Neural progenitor cell (in vitro differentiated cells): ENCODE measurements at regions not wholly inside any gene's neighbourhood (a gene's known extent, or its start where the extent isn't known, plus 50 kb on each side); places are given as distances from the start of the nearest gene placed in this dataset.

Experiments
- EZH2 ChIP-seq: fragments of 200-600 bp; sonication (generic); IDR thresholded peaks from 2 replicates; pipeline ENCODE4 v1.6.1; 2017; ENCODE audit warnings: antibody characterized with exemption, mild to moderate bottlenecking, moderate library complexity
- EZH2phosphoT487 ChIP-seq: fragments of 200-600 bp; sonication (generic); IDR thresholded peaks from 2 replicates; pipeline ENCODE4 v1.6.1; 2017; ENCODE audit warnings: antibody characterized with exemption
- TF ChIP-seq, protein P1 (sequence below): fragments of 200-600 bp; sonication (generic); IDR thresholded peaks from 2 replicates; pipeline ENCODE4 v1.5.1; 2017; ENCODE audit warnings: antibody characterized with exemption, mild to moderate bottlenecking

DNA sequence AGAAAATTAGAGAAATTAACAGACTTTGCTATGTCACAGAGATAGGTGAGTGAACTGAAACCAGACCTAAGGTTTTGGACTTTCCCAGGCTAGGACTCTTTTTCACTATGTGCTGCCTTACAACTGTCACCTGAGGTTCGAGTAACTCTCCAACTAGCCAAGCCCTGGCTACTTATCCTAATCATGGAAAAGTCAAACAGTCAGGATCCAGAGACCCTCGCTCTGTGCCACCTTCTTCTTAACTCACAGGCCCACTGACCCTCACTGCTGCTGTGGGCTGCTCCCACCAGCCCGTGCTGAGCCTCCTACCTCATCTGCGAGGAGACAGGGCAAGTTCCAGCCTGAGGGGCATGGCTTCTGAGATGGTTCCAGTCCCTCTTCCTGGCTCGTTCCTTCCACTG is 211.4 kb upstream of the KLF14 start:
- TF ChIP-seq, protein P1, sequence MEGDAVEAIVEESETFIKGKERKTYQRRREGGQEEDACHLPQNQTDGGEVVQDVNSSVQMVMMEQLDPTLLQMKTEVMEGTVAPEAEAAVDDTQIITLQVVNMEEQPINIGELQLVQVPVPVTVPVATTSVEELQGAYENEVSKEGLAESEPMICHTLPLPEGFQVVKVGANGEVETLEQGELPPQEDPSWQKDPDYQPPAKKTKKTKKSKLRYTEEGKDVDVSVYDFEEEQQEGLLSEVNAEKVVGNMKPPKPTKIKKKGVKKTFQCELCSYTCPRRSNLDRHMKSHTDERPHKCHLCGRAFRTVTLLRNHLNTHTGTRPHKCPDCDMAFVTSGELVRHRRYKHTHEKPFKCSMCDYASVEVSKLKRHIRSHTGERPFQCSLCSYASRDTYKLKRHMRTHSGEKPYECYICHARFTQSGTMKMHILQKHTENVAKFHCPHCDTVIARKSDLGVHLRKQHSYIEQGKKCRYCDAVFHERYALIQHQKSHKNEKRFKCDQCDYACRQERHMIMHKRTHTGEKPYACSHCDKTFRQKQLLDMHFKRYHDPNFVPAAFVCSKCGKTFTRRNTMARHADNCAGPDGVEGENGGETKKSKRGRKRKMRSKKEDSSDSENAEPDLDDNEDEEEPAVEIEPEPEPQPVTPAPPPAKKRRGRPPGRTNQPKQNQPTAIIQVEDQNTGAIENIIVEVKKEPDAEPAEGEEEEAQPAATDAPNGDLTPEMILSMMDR = no peak
- TF ChIP-seq EZH2 (no peak), EZH2phosphoT487 (no peak)
